Suprapubic skin (tissue), 4 donors: ENCODE measurements at regions not wholly inside any gene's neighbourhood (a gene's known extent, or its start where the extent isn't known, plus 50 kb on each side); places are given as distances from the start of the nearest gene placed in this dataset.

Experiments used
- EP300 ChIP-seq: sonication (generic); formaldehyde crosslinking; IDR thresholded peaks from one replicate; pipeline ENCODE4 v1.6.1; 2017; ENCODE audit warnings: antibody characterized with exemption
- POLR2A ChIP-seq, 2 donors: fragments of 450-650 bp; IDR thresholded peaks; one replicate each; pipeline ENCODE4 v1.6.1; 2017; ENCODE audit warnings: antibody characterized with exemption in 2 of 2, mild to moderate bottlenecking in 2 of 2, moderate library complexity in 2 of 2
- POLR2AphosphoS5 ChIP-seq, 3 donors: sonication (generic); formaldehyde crosslinking; IDR thresholded peaks; one replicate each; pipeline ENCODE4 v1.6.1; 2017; ENCODE audit warnings: antibody characterized with exemption in 3 of 3
- TF ChIP-seq, protein P1 (sequence below), 2 donors: fragments of 200-600 bp in 1 of 2; fragments of 450-650 bp in 1 of 2; sonication (generic) in 1 of 2; IDR thresholded peaks; one replicate each; pipeline ENCODE4 v1.5.1; 2016 to 2019; ENCODE audit warnings: antibody characterized with exemption in 2 of 2, mild to moderate bottlenecking in 1 of 2, moderate library complexity in 1 of 2

DNA sequence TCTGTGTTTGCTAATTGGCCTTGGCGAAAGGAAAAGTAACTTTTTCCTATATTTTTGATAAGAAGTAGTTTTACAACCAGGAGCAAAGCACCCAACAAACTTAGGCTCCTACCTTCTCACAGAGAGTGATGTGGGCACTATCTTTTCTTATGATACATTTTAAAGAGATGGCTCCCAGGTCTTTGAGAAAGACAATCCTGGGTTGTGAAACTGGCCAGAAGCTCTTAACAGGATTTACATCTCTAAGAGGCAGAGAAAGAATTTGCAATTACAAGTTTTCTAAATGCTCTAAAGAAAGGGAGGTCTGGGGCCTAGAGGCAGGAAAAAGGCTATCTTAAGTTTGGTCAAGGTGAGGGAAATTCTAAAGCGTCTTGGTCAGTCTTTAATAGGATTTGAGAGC, 609.7 kb downstream of the VGLL3 start:
- TF ChIP-seq, protein P1, sequence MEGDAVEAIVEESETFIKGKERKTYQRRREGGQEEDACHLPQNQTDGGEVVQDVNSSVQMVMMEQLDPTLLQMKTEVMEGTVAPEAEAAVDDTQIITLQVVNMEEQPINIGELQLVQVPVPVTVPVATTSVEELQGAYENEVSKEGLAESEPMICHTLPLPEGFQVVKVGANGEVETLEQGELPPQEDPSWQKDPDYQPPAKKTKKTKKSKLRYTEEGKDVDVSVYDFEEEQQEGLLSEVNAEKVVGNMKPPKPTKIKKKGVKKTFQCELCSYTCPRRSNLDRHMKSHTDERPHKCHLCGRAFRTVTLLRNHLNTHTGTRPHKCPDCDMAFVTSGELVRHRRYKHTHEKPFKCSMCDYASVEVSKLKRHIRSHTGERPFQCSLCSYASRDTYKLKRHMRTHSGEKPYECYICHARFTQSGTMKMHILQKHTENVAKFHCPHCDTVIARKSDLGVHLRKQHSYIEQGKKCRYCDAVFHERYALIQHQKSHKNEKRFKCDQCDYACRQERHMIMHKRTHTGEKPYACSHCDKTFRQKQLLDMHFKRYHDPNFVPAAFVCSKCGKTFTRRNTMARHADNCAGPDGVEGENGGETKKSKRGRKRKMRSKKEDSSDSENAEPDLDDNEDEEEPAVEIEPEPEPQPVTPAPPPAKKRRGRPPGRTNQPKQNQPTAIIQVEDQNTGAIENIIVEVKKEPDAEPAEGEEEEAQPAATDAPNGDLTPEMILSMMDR (IDR thresholded peaks at IDR 0.05): no peak
- TF ChIP-seq POLR2A (IDR thresholded peaks at IDR 0.05) (no peak), POLR2AphosphoS5 (IDR thresholded peaks at IDR 0.05) (no peak), EP300 (no peak)
